Hematopoietic multipotent progenitor cell treated with erythropoietin and hydrocortisone succinate and interleukin-3 and kit ligand, for 4 days (in vitro differentiated cells): ENCODE measurements at regions not wholly inside any gene's neighbourhood (a gene's known extent, or its start where the extent isn't known, plus 50 kb on each side); places are given as distances from the start of the nearest gene placed in this dataset.

Source experiments
- DNase-seq: peaks from one replicate; pipeline ENCODE4 v3.0.0-alpha.2; 2015

DNA sequence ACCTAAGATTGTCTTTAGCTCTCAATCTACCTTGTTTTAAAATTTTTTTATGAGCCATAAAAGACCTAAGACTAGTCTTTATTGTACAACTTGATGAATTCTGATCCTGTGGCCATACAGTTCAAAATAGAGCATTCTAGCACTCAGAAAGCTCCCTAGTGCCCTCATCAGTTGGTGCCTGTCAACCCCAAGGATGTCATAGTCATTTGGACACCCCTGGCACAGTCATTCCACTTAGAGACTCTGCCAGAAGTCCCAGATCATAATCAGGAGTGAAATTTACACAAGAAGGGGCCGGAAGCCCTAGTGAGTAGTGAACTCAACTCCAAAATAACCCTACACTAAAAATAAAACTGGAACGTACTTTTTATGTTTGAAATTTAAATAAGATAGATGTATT lies 80.0 kb upstream of the INSIG1 start:
- no peak for DNase-seq

DNA sequence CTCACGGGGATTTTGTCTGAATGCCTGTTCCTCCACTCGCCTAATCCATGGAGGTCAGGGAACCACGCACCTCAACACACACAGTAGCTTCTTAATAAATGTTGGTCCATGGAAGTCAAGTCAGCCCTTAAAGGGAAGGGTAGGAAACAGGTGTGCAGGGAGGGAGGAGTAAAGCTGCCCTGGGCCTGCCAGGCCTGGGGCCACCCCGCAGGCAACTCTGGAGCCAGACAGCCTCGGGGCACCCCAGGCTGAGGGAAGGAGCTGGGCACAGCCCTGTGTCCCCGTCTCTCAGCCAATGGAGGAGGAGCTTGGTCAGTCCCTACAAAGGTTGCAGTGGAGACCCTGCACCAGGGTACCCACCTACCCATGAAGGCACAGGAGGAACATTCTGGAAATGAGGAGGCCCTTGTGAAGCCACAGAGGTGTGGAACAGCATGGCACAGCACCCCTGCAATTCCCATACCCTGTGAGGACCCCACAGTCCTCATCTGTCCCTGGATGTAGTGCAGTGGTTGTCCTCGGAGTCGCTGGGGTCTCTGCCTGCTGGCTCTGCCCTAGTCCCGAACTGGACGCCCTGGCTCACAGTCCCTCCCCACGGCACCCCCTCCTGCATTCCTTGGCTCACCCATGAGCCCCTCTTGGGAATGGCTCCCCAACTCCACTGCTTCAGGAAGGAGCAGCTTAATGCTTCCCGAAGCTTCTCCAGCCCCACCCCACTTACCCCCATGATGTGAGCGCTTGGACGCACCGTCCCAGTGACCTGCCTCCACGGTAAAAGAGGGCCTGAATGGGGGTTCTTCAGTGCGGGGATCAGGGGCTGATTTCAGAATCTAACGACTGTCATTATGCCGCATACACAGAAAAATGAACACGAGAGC lies 79.2 kb upstream of the INSIG1 start:
- no peak for DNase-seq

DNA sequence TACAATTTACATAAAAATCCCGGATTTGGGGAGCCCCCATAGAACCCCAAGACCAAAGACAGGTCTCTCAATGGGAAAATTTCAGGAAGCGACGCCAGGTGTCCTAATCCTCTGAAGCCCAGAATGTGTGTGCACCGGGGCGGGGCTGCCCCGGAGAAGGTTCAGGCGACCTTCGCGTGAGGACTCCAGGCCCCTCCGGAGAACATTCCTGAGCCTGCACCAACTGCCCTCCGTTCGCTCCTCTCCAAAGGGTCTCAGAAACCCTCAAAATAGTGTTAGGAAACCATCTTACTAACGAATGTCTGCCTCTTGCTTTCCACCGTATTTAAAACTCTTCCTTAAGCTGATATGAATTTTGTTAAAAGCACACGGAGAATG lies 78.5 kb upstream of the INSIG1 start:
- DNase-seq: no peak

DNA sequence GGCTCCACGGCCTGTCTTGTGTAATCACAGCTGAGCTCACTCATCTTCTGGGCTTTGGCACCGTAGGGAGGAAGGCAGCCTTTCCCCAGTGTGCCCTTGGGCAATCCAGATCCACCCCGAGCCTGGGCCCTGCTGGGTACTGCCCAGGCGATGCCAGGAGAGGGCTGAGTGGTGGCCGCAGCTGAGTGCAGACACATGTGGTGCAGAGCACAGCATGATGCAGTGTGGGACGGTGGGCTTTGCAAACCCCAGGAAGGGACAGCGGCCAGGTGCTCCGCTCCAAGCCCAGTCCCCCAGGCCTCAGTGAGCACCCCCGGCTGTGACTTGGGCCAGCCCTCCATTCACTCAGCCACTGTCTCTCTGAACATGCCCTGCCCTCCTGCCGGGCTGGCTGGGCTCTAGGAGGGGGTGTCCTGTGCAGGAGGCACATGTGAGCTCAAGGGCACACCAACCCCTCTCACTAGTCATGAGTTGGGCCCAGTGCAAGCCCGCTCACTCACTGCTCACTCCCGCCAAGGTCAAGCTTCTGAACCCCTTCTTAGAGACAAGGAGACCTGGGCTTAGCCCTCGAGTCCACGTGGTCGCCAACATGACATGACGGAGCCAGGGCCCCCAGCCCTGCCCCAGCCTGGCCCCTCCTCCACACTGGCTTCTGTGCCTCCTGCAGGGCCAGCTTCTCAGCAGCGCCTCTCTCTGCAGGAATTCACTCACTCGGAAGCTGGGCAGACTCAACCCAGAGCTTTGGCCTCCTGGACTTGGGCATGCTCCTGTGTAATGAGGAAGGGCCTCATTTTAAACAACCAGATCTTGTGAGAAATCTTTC lies 77.5 kb upstream of the INSIG1 start:
- DNase-seq: no peak

DNA sequence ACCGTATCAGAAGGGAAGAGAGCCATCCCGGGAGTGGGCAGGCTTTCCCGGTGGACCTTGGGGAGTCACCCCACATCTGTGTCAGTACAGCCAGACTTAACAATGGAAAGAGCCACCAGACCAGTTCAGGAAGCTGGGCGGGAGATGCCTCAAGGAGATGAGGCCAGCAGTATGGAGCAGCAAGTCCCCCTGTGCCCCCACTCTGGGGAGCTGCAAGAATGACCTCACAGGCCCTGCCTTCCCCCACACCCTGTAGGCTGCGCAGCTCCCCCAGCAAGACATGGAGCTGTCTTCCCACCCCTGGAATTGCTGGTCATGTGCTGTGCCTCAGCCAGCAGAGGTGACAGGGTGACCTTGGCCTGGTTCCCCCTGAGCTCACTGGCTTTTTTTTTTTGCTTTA lies 76.8 kb upstream of the INSIG1 start:
- no peak for DNase-seq

DNA sequence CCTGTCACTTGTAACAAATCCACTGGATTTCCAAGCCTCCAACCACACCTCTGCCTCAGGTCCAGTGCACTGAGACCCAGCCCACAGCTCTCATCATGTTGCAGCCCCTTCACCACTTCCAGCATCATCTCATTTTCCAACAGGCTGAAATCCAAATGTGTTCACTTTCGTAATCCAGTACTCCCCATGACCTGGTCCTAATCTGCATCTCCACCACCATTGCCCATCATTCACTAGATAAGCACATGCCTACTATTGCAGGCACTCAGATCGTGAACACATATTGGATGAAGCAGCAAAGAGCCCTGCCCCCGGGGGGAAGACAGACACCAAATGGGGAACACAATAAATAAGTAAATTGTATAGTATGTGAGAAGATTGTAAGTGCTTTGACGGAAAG lies 76.1 kb upstream of the INSIG1 start:
- DNase-seq: no peak

DNA sequence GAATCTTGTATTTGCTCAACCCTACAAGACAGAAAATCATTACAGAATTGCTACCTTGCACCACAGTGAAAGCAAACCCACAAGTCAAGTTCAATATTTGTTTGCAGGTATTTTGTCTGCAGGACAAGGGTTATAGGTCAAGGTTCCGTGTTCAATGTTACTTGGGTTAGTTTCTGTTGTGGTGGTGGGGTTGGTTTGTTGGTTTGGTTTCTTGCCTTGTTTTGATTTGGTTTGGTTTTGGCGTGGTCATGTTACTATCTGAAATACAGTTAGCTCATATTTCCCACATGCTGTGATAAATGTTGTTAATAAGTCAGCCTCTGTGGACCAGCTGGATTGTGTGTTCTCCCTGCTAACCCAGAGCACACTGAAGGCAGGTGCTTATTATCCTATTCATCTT lies 75.6 kb upstream of the INSIG1 start:
- no peak for DNase-seq

DNA sequence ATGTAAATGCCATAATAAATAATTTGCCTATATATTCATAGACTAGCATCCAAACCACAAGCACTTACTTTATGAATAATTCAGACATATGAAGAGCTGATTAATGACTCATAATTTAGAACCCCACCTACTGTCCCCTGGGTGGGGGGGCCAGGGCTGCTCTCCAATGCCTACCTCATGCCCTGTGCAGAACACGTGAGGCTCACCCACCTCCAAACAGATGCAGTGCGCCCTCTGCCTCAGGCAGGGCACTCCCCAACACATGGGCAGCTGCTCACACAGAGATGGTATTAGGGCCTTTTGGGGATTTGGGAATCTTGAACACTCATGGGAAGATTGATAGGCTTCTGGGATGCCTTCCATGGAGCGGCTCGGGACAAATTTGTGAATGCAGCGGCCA lies 75.1 kb upstream of the INSIG1 start:
- DNase-seq: no peak

DNA sequence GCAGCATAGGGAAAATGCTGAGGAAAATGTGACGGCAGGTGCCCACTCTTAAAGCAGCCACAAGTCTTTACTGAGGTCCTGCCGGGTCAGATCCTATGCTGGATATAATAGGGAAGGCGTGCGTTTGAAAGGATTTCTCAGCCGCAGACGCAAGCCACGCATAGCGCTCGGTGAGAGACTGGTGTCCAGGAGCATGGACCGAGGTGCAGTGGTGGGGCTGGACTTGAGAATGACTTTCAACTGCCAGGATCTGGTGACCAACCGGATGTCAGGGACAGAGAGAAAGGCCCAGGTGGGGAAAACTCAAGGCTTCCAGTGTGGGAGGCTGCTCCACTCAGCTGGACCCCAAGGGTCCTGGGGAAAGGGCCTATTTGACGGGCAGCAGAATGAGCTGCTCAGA lies 74.7 kb upstream of the INSIG1 start:
- DNase-seq: no peak

DNA sequence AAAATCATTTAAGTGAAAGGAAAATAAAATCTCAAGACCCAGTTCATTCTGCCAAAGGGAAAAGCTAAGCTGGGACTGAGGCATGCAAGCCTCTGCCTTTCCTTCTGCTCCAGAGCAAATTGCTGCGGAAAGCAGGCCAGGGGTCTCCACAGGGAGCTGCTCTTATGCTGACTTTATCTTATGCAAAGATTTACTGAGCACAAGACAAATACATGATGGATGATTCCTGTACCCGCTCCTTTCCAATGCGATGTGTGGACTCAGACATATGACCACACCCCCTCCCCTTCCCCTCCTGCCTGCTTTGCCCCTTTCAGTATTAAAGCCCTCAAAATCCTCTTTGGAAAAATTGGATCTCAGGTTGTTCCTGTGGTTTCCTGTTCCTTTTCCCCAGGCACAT lies 74.2 kb upstream of the INSIG1 start:
- no peak for DNase-seq

DNA sequence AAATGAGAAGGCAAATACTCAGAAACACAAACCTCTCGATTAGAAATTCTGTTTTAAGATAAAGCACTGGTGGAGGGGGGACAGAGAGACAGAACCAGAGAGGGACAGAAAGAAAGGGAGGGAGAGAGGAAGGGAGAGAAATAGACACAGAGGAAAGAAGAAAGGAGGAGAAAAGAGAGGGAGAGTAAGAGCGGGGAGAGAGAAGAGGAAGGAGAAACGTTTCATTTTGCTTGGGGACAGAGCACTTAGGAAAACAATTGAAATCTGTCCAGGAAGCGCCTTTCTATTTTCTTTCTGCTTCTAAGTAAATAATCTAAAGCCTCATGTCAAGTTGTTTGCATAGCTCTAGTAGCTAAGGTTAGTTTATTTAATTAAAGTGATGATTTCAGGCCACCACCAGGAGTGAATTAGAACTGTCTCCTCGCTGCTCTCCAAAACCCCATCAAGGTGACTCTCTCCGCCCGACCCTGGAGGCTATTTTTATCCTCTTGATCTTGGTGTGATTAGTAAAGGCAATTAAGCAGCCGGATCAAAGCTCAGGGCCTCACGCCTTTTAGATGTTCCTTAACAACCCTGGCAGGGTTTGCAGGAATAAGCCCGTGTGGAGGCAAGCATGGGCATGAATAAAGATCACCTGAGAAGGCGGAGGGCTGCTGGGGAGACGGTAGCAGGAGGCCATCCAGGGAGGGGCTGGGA lies 73.4 kb upstream of the INSIG1 start:
- DNase-seq: no peak

DNA sequence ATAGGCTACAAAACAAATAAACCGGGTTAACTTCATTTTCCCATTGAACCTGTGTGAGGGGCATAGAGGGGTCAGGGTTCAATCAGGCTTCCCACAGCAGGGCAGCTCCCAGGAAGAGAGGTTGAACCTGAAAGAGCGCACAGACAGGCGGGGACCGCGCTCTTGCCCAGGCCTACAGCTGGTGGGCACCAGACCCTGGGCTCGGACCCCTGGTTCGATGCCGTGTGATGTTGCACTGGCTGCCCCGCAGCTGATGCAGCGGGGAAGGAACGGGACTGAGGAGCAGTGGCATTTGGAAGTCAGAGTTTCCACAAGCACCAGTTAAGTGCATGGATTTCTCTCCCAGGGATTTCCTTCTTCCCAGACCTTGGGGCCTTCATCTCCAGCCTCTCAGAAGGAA lies 72.6 kb upstream of the INSIG1 start:
- no peak for DNase-seq

DNA sequence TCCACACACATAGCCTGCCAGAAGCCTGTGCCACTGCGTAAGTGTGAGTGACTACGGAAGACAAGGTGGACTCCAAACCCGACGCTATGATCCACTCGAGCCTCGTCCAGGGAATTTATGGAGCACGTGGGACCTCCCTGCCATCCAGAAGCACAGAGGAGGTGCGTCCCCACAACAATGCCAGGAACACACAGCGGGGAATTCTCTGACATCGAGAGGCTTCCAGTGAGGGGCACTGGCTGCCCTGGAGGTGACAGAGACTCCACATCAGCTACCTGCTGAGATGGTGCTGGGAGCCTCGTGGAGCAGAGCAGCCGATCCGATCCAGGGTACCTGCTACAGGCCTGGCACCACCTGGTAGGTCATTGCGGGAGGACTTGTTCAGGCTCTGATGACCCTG lies 72.2 kb upstream of the INSIG1 start:
- no peak for DNase-seq

DNA sequence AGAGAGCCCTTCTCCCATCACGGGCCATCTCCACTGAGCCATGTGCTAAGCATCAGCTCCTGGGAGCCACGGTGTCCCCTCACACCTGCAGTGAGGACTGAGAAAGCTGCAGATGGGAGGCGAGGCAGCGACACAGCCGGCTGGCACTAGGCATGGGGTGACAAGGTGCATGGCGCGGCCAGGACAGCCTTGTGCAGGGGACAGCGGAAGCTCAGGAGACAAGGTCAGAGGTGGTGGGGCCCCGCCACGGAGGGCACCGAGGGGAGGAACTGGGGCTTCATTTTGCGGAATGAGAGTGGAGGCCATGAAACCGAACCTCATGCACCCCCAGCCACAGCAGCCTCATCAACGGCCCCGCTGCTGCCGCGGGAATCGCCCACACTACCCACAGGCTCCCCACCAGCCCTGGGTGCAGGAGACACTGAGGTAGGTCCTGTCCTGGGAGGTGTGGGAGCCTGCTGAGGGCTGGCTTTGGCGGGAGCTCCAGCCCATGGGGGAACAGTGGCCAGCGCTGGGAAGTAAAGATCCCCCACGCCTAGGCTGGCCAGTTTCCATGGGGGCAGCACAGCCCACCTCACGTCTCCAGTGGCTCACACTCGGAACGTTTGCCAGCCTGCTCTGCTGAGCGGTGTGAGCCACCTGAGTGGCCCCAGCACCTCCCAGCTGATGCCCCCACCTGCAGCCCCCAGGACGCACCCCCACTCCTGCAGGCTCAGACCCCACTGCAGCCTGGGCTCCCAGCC lies 71.2 kb upstream of the INSIG1 start:
- no peak for DNase-seq

DNA sequence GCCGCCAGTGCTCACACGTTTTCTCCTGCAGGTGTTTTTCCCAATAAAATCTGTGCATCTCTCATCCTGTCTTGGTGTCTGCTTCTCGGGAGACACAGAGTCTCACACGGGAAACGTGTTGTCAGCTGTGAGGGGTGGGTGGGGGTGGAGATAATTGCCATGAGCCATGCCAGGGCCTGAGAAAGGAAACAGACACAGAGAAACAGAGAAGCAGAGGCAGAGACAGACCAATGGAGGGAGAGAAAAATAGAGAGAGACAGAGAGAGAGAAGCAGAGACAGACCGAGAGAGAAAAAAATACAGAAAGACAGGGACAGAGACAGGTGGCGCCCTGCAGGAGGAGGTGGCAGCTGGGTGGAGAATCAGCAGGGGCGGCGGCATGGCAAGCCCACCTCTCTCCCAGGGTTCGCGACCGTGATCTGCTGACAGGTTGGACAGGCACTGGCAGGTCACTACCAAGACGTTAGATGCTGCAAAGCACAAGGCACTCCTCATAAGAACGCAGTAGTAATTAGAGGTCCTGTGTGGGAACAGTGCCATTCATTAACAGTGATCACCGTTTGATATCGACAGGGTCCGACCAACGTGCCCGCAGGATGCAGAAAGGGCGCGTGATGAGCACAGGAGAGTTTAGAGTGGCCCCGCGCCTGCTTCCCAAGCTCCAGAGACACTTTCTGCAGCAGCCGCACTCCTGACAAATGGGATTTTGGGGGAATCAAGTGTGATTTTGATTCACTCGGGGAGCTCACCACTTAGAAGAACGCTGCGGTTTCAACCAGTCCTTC lies 70.5 kb upstream of the INSIG1 start:
- no peak for DNase-seq

DNA sequence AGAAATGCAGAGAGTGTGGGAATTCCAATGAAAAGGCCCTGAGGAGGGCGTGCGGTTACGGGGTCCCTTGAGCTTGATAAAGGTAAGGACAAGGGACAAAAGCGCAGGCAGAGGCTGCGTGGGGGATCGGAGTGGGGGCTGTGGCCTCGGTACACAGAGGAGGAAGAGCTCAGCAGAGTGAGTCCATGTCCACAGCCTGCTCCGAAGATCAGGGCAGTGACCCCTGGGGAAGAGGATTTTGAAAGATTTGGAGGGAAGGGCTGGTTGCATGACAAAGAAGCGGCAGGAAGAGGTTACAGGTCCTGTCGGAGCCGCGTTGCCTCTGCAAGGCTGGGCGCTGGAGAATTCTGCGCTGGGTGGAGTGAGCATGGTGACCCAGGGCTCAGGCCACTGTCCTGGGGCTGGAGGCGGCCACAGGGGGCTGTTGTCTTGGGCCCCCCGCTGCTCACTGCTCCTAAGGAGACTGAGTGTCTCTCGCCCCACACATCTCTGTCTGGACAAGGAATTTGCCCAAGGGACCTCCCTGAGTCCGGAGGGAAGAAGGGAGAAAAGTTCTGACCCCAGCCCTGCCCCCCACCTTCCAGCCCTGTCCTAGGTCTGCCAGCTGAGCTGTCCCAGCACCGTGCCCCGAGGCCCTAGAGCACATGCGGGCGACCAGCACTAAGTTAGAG lies 69.8 kb upstream of the INSIG1 start:
- no peak for DNase-seq

DNA sequence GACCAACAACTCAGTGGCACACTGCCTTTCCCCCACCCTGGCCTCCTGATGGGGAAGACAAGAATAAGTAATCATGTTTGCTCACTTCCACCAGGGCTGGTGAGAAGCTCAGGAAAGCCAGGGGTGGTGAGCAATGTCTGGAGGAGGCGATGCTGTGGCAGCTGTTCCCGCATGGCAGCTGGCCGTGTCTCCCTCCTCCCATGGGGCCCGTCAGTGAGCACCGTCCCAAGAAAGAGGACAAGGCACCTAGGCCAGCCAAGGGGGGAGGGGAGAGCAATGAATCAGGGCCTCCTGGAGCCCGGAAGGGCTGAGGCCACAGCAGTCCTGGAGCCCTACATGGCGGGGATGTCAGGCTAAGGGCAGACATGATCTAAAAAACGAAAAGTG lies 69.2 kb upstream of the INSIG1 start:
- DNase-seq: no peak

DNA sequence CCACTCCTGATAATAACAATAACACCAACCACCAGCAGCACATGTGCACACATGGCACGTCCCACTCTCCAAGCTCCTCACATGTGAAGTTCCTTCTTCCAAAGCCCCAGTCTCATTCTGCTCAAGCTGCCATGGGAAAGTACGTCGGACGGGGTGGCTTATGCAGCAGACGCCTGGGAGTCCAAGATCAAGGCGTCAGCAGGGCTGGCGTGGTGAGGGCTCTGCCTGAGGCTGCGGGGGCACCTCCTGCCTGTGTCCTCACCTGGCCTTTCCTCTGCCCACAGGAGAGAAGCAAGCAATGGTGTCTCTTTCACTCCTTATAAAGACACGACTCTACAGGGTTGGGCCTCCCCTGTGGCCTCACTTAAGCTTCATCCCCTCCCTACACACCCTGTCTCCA lies 68.8 kb upstream of the INSIG1 start:
- DNase-seq: no peak

DNA sequence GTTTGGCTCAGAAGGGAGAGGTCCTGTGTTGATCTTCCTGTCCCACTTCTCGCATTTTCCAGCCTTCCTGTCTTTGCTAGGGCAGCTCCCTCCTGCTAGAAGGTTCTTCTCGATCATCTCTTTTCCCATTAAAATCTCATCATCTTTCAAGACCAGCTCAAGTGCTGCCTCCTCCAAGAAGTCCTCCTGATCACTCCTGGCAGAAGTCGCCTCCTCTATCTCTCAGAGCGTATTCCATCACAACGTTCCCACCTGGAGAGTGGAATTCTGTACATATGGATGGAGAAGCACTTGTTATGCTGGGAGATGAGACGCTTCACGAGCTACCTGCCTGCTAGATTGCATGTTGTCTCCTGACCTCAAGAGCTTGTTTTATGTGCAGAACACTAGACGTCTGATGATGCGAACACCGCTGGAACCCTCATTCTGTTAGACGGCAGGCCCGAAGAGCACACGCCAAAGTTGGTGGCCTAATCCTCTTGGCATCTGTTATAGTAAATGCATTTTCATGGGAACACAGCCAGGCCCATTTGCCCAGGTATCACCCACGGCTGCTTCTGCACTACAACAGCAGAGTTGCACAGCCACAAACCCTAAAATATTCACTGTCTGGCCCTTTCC lies 68.0 kb upstream of the INSIG1 start:
- DNase-seq: no peak

DNA sequence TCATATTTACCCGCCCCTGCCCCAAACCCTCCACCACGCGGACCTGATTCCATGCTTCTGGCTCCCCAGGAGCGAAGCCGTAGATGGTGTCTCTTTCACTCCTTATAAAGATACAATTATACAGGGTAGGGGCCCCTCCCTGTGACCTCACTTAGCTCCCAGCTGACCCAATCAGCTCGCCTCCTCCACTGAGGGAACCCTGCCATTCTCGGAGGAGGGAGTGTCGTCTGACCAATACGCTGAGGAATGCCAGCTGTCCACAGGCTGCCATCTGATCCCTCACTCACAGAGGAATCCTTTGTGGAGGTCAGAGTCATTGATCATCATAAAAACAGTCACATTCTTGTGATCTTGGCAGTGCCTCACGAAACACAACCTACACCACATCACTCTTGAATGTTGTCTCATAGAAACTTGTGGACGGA lies 67.5 kb upstream of the INSIG1 start:
- no peak for DNase-seq

DNA sequence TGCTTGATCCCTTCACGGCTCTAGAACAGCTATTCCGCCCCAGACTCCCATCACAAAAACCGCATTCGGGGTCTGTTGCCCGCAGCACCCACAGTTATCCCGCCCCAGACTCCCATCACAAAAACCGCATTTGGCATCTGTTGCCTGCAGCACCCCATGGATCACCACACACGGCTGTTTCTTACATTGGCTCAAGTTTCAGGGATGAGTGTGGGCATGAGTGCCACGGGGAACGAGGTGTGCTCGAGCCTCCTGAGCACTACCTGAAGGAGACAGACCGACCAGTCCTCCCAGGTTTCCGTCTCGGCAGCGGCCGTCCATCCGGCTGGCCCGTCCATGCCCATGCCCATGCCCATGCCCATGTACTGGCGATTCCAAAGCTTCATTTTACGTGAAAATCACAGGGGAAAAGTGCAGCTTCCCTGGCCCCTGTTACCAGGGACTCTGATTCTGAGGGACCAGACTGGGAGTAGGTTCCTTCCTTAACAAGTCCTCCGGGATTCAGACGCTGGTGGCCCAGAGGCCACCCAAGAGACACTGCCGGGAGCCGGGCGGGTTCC lies 66.4 kb upstream of the INSIG1 start:
- DNase-seq: no peak
